ENCODE measurements at regions not wholly inside any gene's neighbourhood (a gene's known extent, or its start where the extent isn't known, plus 50 kb on each side); places are given as distances from the start of the nearest gene placed in this dataset.
"Not testable (repeated sequence)": the region's sequence is repeated elsewhere in the genome, so short reads cannot be mapped to it uniquely, and the experiment has no call there.

GRCh38 chr5:114859438-114859735 is 310.3 kb downstream of the TRIM36 start:
- no peaks in the 10 kb centered on the region for H3K36me3 ChIP-seq (replicated peaks; ENCODE audit: insufficient read depth, low read length)
- H3K79me2 ChIP-seq (ENCODE audit: low read length), result no peaks in the 10 kb centered on the region
- H3K9ac ChIP-seq (ENCODE audit: low read length), result no peak overlapping the region
- no peaks in the 10 kb centered on the region for H3K9me2 ChIP-seq (replicated peaks; ENCODE audit: insufficient read depth, low read length)
- no peaks in the 10 kb centered on the region for H3K9me3 ChIP-seq (replicated peaks; ENCODE audit: insufficient read depth, low read length)
- no peaks in the 10 kb centered on the region for H4K20me1 ChIP-seq (ENCODE audit: insufficient read depth, low read length)
- no peaks in the 10 kb centered on the region for H3F3A ChIP-seq (ENCODE audit: insufficient read depth, low read length)
- no peaks in the 10 kb centered on the region for H3K27me3 ChIP-seq (replicated peaks; ENCODE audit: insufficient read depth, low read length)
- TF ChIP-seq EZH2phosphoT487 (IDR thresholded peaks at IDR 0.05; ENCODE audit: low read length) (no peak), EZH2 (optimal IDR thresholded peaks at IDR 0.05; ENCODE audit: low read depth, low read length) (no peak)
- TF ChIP-seq, protein P1, sequence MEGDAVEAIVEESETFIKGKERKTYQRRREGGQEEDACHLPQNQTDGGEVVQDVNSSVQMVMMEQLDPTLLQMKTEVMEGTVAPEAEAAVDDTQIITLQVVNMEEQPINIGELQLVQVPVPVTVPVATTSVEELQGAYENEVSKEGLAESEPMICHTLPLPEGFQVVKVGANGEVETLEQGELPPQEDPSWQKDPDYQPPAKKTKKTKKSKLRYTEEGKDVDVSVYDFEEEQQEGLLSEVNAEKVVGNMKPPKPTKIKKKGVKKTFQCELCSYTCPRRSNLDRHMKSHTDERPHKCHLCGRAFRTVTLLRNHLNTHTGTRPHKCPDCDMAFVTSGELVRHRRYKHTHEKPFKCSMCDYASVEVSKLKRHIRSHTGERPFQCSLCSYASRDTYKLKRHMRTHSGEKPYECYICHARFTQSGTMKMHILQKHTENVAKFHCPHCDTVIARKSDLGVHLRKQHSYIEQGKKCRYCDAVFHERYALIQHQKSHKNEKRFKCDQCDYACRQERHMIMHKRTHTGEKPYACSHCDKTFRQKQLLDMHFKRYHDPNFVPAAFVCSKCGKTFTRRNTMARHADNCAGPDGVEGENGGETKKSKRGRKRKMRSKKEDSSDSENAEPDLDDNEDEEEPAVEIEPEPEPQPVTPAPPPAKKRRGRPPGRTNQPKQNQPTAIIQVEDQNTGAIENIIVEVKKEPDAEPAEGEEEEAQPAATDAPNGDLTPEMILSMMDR (IDR thresholded peaks at IDR 0.05; ENCODE audit: low read length), result no peak
- no peak overlapping the region for H3K27ac ChIP-seq (ENCODE audit: low read length)
- no peak for DNase-seq
- no peak overlapping the region for H2AFZ ChIP-seq (ENCODE audit: low read length)
- H3K4me3 ChIP-seq (ENCODE audit: low read length), result no peak overlapping the region
- no peaks in the 10 kb centered on the region for H3K4me1 ChIP-seq (ENCODE audit: low read length)
- no peak overlapping the region for H3K4me2 ChIP-seq (ENCODE audit: low read depth, low read length)

- H3K9me3 ChIP-seq (replicated peaks; ENCODE audit: insufficient read depth, low read length), result no peaks in the 10 kb centered on the region
- no peak overlapping the region for H3K4me2 ChIP-seq (ENCODE audit: low read depth, low read length)
- no peaks in the 10 kb centered on the region for H3K4me1 ChIP-seq (ENCODE audit: low read length)
- no peak overlapping the region for H3K4me3 ChIP-seq (ENCODE audit: low read length)
- H3K9me2 ChIP-seq (replicated peaks; ENCODE audit: insufficient read depth, low read length), result no peaks in the 10 kb centered on the region
- TF ChIP-seq, protein P1 (IDR thresholded peaks at IDR 0.05; ENCODE audit: low read length), result no peak
- no peak for TF ChIP-seq EZH2phosphoT487 (IDR thresholded peaks at IDR 0.05; ENCODE audit: low read length)
- no peak for TF ChIP-seq EZH2 (optimal IDR thresholded peaks at IDR 0.05; ENCODE audit: low read depth, low read length)
- no peak overlapping the region for H3K27ac ChIP-seq (ENCODE audit: low read length)
- DNase-seq, result no peak
- no peak overlapping the region for H3K9ac ChIP-seq (ENCODE audit: low read length)
- H3K36me3 ChIP-seq (replicated peaks; ENCODE audit: insufficient read depth, low read length), result no peaks in the 10 kb centered on the region
- H3K27me3 ChIP-seq (replicated peaks; ENCODE audit: insufficient read depth, low read length), result no peaks in the 10 kb centered on the region
- no peaks in the 10 kb centered on the region for H3K79me2 ChIP-seq (ENCODE audit: low read length)
- no peaks in the 10 kb centered on the region for H4K20me1 ChIP-seq (ENCODE audit: insufficient read depth, low read length)
- no peak overlapping the region for H2AFZ ChIP-seq (ENCODE audit: low read length)
- no peaks in the 10 kb centered on the region for H3F3A ChIP-seq (ENCODE audit: insufficient read depth, low read length)
Measured at GRCh38 chr5:114858665-114859437, 310.9 kb downstream of the TRIM36 start.

GRCh38 chr5:114857941-114858551 is 311.7 kb downstream of the TRIM36 start:
- no peaks in the 10 kb centered on the region for H3K4me1 ChIP-seq (ENCODE audit: low read length)
- no peak overlapping the region for H2AFZ ChIP-seq (ENCODE audit: low read length)
- TF ChIP-seq, protein P1 (IDR thresholded peaks at IDR 0.05; ENCODE audit: low read length), result no peak
- TF ChIP-seq EZH2phosphoT487 (IDR thresholded peaks at IDR 0.05; ENCODE audit: low read length) (no peak), EZH2 (optimal IDR thresholded peaks at IDR 0.05; ENCODE audit: low read depth, low read length) (no peak)
- H4K20me1 ChIP-seq (ENCODE audit: insufficient read depth, low read length), result no peaks in the 10 kb centered on the region
- no peak overlapping the region for H3K27ac ChIP-seq (ENCODE audit: low read length)
- DNase-seq, result no peak
- H3F3A ChIP-seq (ENCODE audit: insufficient read depth, low read length), result no peaks in the 10 kb centered on the region
- no peak overlapping the region for H3K9ac ChIP-seq (ENCODE audit: low read length)
- no peaks in the 10 kb centered on the region for H3K79me2 ChIP-seq (ENCODE audit: low read length)
- H3K36me3 ChIP-seq (replicated peaks; ENCODE audit: insufficient read depth, low read length), result no peaks in the 10 kb centered on the region
- H3K9me2 ChIP-seq (replicated peaks; ENCODE audit: insufficient read depth, low read length), result no peaks in the 10 kb centered on the region
- H3K4me2 ChIP-seq (ENCODE audit: low read depth, low read length), result no peak overlapping the region
- H3K4me3 ChIP-seq (ENCODE audit: low read length), result no peak overlapping the region
- H3K27me3 ChIP-seq (replicated peaks; ENCODE audit: insufficient read depth, low read length), result no peaks in the 10 kb centered on the region
- no peaks in the 10 kb centered on the region for H3K9me3 ChIP-seq (replicated peaks; ENCODE audit: insufficient read depth, low read length)

DNA sequence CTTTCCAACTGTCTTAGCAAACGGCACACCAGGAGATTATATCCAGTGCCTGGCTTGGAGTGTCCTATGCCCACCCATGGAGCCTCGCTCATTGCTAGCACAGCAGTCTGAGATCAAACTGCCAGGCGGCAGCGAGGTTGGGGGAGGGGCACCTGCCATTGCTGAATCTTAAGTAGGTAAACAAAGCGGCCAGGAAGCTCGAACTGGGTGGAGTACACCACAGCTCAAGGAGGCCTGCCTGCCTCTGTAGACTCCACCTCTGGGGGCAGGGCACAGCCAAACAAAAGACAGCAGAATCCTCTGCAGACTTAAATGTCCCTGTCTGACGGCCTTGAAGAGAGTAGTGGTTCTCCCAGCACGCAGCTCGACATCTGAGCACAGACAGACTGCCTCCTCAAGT is 325.0 kb downstream of the TRIM36 start:
- not testable (repeated sequence) for H3F3A ChIP-seq (ENCODE audit: insufficient read depth, low read length); H3K9me2 ChIP-seq (replicated peaks; ENCODE audit: insufficient read depth, low read length)

More for the DNA sequence above, 325.0 kb downstream of the TRIM36 start:
- H3K9ac ChIP-seq (ENCODE audit: low read length); H3K4me2 ChIP-seq (ENCODE audit: low read depth, low read length); H3K27ac ChIP-seq (ENCODE audit: low read length); H2AFZ ChIP-seq (ENCODE audit: low read length); H3K9me3 ChIP-seq (replicated peaks; ENCODE audit: insufficient read depth, low read length); H3K36me3 ChIP-seq (replicated peaks; ENCODE audit: insufficient read depth, low read length); H3K4me3 ChIP-seq (ENCODE audit: low read length); H4K20me1 ChIP-seq (ENCODE audit: insufficient read depth, low read length); H3K4me1 ChIP-seq (ENCODE audit: low read length); H3K27me3 ChIP-seq (replicated peaks; ENCODE audit: insufficient read depth, low read length); H3K79me2 ChIP-seq (ENCODE audit: low read length); DNase-seq: not testable (repeated sequence)
